ENCODE measurements at regions not wholly inside any gene's neighbourhood (a gene's known extent, or its start where the extent isn't known, plus 50 kb on each side); places are given as distances from the start of the nearest gene placed in this dataset.

DNA sequence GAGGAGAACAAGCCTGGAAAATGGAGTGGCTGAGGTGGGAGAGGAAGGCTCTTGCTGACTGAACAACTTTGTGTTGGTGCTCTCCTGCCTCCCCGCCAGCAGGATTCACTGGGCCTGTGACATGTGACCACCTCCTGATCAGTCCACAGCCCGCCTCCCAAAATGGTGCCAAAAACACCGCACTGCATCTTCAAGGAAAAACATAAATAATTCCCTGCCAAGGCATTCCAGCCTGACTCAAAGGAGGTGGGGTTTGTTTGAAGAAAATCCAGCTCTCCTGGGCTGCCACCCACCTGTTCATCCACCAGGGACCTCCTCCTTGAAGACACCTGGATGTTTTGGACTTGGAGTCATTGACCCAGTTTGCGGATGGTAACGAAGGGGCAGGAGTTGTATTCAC lies 83.8 kb upstream of the PIWIL1 start:
- Histone ChIP-seq H3K27ac (ENCODE audit: low read depth, low read length) (no peak overlapping the region), H3K4me2 (ENCODE audit: low read length) (no peak overlapping the region), H3K9me3 (ENCODE audit: control insufficient read depth in 1 of 2, insufficient read depth in 1 of 2, low read depth in 1 of 2, low read length in 2 of 2) (peaks cover 0 to 2% of the 10 kb centered on the region in 2 experiments; a peak in 2 of 4 replicates), H4K20me1 (ENCODE audit: insufficient read depth) (no peaks in the 10 kb centered on the region), H3K4me3 (replicated peaks in 1 of 2; ENCODE audit: low read depth in 1 of 2, low read length in 2 of 2) (no peak overlapping the region), H2AFZ (ENCODE audit: low read depth, low read length, poor library complexity, severe bottlenecking) (no peak overlapping the region), H3K27me3 (ENCODE audit: insufficient read depth, low read length) (no peaks in the 10 kb centered on the region), H3K79me2 (ENCODE audit: insufficient read depth, low read length) (no peaks in the 10 kb centered on the region), H3K9ac (ENCODE audit: low read length) (no peak overlapping the region), H3K4me1 (ENCODE audit: control insufficient read depth in 1 of 2, insufficient read depth in 2 of 2, low read length in 2 of 2) (no peaks in the 10 kb centered on the region), H3K36me3 (ENCODE audit: control insufficient read depth in 1 of 2, insufficient read depth in 2 of 2, low read length in 2 of 2) (no peaks in the 10 kb centered on the region), H3K9me2 (ENCODE audit: insufficient read depth) (no peaks in the 10 kb centered on the region)
- BruUV-seq (replicated peaks): no TSS peak
- TF ChIP-seq ZNF274 (IDR thresholded peaks at IDR 0.05; ENCODE audit: low read depth, low read length) (no peak), SIN3A (IDR thresholded peaks at IDR 0.05; ENCODE audit: low read depth) (no peak), SRF (IDR thresholded peaks at IDR 0.05; ENCODE audit: low read depth) (no peak), JUND (IDR thresholded peaks at IDR 0.05) (no peak), POLR2A (IDR thresholded peaks at IDR 0.05; ENCODE audit: borderline replicate concordance, extremely low read depth, insufficient read depth, insufficient read length) (no peak), RAD21 (IDR thresholded peaks at IDR 0.05; ENCODE audit: low read depth) (no peak), SP1 (IDR thresholded peaks at IDR 0.05; ENCODE audit: low read depth) (no peak), EZH2 (IDR thresholded peaks at IDR 0.05) (no peak), TCF7L2 (IDR thresholded peaks at IDR 0.05; ENCODE audit: borderline replicate concordance, extremely low read depth, insufficient read depth, insufficient read length) (no peak), CEBPB (IDR thresholded peaks at IDR 0.05; ENCODE audit: low read depth) (no peak), POLR2AphosphoS5 (IDR thresholded peaks at IDR 0.05; ENCODE audit: low read depth, low read length) (no peak)
- TF ChIP-seq, protein P1, sequence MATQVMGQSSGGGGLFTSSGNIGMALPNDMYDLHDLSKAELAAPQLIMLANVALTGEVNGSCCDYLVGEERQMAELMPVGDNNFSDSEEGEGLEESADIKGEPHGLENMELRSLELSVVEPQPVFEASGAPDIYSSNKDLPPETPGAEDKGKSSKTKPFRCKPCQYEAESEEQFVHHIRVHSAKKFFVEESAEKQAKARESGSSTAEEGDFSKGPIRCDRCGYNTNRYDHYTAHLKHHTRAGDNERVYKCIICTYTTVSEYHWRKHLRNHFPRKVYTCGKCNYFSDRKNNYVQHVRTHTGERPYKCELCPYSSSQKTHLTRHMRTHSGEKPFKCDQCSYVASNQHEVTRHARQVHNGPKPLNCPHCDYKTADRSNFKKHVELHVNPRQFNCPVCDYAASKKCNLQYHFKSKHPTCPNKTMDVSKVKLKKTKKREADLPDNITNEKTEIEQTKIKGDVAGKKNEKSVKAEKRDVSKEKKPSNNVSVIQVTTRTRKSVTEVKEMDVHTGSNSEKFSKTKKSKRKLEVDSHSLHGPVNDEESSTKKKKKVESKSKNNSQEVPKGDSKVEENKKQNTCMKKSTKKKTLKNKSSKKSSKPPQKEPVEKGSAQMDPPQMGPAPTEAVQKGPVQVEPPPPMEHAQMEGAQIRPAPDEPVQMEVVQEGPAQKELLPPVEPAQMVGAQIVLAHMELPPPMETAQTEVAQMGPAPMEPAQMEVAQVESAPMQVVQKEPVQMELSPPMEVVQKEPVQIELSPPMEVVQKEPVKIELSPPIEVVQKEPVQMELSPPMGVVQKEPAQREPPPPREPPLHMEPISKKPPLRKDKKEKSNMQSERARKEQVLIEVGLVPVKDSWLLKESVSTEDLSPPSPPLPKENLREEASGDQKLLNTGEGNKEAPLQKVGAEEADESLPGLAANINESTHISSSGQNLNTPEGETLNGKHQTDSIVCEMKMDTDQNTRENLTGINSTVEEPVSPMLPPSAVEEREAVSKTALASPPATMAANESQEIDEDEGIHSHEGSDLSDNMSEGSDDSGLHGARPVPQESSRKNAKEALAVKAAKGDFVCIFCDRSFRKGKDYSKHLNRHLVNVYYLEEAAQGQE (IDR thresholded peaks at IDR 0.05; ENCODE audit: low read depth): no peak
- TF ChIP-seq, protein P2, sequence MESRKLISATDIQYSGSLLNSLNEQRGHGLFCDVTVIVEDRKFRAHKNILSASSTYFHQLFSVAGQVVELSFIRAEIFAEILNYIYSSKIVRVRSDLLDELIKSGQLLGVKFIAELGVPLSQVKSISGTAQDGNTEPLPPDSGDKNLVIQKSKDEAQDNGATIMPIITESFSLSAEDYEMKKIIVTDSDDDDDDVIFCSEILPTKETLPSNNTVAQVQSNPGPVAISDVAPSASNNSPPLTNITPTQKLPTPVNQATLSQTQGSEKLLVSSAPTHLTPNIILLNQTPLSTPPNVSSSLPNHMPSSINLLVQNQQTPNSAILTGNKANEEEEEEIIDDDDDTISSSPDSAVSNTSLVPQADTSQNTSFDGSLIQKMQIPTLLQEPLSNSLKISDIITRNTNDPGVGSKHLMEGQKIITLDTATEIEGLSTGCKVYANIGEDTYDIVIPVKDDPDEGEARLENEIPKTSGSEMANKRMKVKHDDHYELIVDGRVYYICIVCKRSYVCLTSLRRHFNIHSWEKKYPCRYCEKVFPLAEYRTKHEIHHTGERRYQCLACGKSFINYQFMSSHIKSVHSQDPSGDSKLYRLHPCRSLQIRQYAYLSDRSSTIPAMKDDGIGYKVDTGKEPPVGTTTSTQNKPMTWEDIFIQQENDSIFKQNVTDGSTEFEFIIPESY (IDR thresholded peaks at IDR 0.05; ENCODE audit: extremely low read depth, insufficient replicate concordance, low read length): no peak
- TF ChIP-seq, protein P3, sequence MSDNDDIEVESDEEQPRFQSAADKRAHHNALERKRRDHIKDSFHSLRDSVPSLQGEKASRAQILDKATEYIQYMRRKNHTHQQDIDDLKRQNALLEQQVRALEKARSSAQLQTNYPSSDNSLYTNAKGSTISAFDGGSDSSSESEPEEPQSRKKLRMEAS (IDR thresholded peaks at IDR 0.05): no peak
- TF ChIP-seq, protein P4, sequence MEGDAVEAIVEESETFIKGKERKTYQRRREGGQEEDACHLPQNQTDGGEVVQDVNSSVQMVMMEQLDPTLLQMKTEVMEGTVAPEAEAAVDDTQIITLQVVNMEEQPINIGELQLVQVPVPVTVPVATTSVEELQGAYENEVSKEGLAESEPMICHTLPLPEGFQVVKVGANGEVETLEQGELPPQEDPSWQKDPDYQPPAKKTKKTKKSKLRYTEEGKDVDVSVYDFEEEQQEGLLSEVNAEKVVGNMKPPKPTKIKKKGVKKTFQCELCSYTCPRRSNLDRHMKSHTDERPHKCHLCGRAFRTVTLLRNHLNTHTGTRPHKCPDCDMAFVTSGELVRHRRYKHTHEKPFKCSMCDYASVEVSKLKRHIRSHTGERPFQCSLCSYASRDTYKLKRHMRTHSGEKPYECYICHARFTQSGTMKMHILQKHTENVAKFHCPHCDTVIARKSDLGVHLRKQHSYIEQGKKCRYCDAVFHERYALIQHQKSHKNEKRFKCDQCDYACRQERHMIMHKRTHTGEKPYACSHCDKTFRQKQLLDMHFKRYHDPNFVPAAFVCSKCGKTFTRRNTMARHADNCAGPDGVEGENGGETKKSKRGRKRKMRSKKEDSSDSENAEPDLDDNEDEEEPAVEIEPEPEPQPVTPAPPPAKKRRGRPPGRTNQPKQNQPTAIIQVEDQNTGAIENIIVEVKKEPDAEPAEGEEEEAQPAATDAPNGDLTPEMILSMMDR (IDR thresholded peaks at IDR 0.05 in 2 of 3, conservative IDR thresholded peaks at IDR 0.05 in 1 of 3; ENCODE audit: borderline replicate concordance in 1 of 3, insufficient read depth in 1 of 3, low read depth in 2 of 3, low read length in 2 of 3): no peak
- ChIA-PET RAD21 (ENCODE audit: low non-redundant PET in 1 of 2, low total read pairs in 2 of 2, uncharacterized antibody in 2 of 2, unreplicated experiment in 2 of 2) (no interaction called here), POLR2A (no interaction called here), CTCF (no interaction called here)
- no peak for DNase-seq (ENCODE audit: low read depth, low spot score)
- no peak for ATAC-seq
- intact Hi-C loops (cut with micrococcal nuclease): no loop called here

All from HCT116 (cell line).